GM12892 (cell line): ENCODE measurements at regions not wholly inside any gene's neighbourhood (a gene's known extent, or its start where the extent isn't known, plus 50 kb on each side); places are given as distances from the start of the nearest gene placed in this dataset.

Experiments used
- DNase-seq: peaks from one replicate; pipeline ENCODE4 v3.0.0; 2011; ENCODE audit not compliant: insufficient read length
- FAIRE-seq: peaks from 2 replicates; lab custom pipeline; 2011; peaks lifted over from hg19 to GRCh38; lab: Jason Lieb, UNC
- POLR2A ChIP-seq: IDR thresholded peaks from 2 replicates; pipeline ENCODE4 v1.6.1; 2011; ENCODE audit warnings: low read depth, low read length, control low read depth
- POLR2AphosphoS5 ChIP-seq: IDR thresholded peaks from 2 replicates; pipeline ENCODE4 v1.6.1; 2011; ENCODE audit warnings: low read depth, low read length, control low read depth
- TAF1 ChIP-seq: IDR thresholded peaks from 2 replicates; pipeline ENCODE4 v1.6.1; 2011; ENCODE audit warnings: low read depth, mild to moderate bottlenecking, control low read depth, low read length, borderline replicate concordance

- DNase-seq = no peak
- TF ChIP-seq POLR2A (no peak), POLR2AphosphoS5 (no peak), TAF1 (no peak)
- no peak for FAIRE-seq
Observed at GRCh38 chr2:217505303-217505702, 497.5 kb downstream of the TNS1 start.

DNA sequence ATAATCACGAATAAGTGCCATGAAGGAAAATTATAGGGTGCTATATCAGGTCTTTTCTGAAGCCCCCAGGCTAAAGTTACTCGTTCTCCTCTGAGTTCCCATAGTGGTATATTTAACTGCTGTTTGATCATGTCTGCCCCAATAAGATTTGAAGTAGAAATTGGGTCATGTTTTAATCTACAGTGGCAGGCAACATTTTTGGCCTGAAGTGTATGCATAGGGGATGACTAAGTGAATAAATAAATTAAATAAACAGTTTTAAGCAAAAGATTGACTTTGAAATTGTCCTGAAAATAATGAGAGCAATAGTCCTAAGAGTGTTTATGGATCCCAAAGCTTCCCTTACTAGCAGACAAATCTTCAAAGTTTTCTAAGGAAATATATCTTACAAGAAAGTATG is 500.9 kb downstream of the TNS1 start:
- TF ChIP-seq TAF1 (no peak), POLR2A (no peak), POLR2AphosphoS5 (no peak)
- no peak for FAIRE-seq
- no peak for DNase-seq

GRCh38 chr2:217497843-217498377 is 504.9 kb downstream of the TNS1 start:
- TF ChIP-seq POLR2A (no peak), TAF1 (no peak), POLR2AphosphoS5 (no peak)
- DNase-seq = no peak
- no peak for FAIRE-seq

DNA sequence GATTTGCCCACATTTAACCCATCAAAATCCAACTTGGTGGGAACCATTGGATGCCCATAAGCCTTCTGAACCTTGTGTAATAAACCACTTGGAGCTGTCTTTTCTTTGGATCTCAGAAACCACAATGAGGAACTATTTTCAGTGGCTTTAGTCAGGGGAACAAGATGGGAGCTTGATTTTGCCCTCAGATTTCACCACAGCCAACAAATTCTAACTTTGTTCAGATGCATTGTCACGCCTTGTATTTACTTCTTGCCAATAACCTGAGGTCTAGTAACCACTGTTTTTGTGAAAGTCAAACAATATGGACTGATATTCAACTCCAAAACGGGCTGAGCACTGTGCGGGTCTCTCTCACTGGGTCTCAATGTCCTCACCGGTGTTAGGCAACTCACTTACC is 508.2 kb downstream of the TNS1 start:
- TF ChIP-seq POLR2AphosphoS5 (no peak), TAF1 (no peak), POLR2A (no peak)
- no peak for FAIRE-seq
- no peak for DNase-seq

GRCh38 chr2:217491271-217491670 is 511.5 kb downstream of the TNS1 start:
- no peak for FAIRE-seq

GRCh38 chr2:217489145-217489960 is 513.4 kb downstream of the TNS1 start:
- TF ChIP-seq POLR2A (no peak), TAF1 (no peak), POLR2AphosphoS5 (no peak)
- FAIRE-seq = no peak
- DNase-seq = no peak

More at GRCh38 chr2:217491271-217491670, 511.5 kb downstream of the TNS1 start:
- no peak for TF ChIP-seq POLR2AphosphoS5
- TF ChIP-seq TAF1 = no peak
- no peak for TF ChIP-seq POLR2A
- DNase-seq = no peak

DNA sequence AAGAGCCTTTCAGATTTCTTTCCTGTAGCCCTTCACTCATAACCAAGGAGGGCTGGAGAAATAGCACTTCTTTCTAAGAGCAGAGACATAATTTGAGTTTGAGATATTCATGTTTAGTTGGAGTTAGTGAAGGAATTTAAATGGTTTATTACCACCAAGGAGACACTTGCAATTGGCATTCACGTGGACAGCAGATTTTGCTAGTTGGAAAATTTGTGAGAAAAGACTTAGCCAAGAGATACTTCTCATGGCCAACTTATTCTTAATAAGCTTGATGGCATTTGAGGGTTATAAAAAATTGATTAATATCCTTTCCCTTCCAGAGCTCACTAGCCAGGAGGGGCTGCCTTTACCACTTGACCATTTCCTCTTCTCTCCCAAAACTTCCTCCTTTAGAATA is 518.7 kb downstream of the TNS1 start:
- TF ChIP-seq POLR2AphosphoS5 = no peak
- no peak for TF ChIP-seq POLR2A
- no peak for TF ChIP-seq TAF1

GRCh38 chr2:217482056-217482710 is 520.6 kb downstream of the TNS1 start:
- TF ChIP-seq TAF1 (no peak), POLR2AphosphoS5 (no peak), POLR2A (no peak)
- DNase-seq (no peak), FAIRE-seq (no peak)

More for the DNA sequence above, 518.7 kb downstream of the TNS1 start:
- DNase-seq = no peak
- no peak for FAIRE-seq

DNA sequence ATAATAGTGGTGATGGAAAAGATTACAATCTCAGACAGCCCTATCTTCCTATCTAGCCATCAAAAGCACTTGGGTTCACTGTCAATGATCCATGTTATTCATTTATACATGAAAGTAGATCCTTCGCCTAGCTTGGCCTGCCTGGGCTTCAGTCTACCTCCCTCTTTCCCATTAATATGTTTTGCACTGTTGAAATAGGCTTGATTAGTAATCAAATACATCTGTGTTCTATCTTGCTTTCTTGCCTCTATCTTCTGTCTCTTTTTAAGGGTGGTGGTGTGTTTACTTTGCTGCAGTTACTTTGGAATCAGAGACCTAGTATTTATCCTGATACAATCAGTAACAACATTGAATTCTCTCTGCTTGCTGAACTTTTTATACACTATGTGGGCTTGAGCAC is 521.2 kb downstream of the TNS1 start:
- FAIRE-seq = no peak
- no peak for TF ChIP-seq POLR2AphosphoS5
- TF ChIP-seq TAF1 = no peak
- TF ChIP-seq POLR2A = no peak
- no peak for DNase-seq

DNA sequence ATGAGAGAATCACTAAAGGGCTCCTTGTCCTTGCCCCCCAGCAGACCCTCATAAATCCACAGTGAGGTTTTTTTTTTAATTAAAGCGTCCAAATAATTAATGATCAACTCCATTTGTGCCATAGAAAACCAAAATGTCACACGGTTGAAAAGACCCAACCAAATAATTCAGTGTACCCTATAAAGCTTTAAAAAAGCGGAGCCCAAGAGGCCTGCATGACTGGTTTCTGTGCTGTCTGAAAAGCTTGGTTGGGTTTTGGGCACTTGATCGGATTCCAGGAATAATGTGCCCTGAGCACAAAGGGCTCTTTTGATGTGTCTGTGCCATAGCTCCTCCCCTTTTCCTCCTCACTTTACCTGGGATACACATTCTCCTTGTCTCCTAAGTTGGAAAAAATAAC is 523.2 kb downstream of the TNS1 start:
- TF ChIP-seq TAF1 (no peak), POLR2A (no peak), POLR2AphosphoS5 (no peak)
- no peak for DNase-seq
- FAIRE-seq = no peak

DNA sequence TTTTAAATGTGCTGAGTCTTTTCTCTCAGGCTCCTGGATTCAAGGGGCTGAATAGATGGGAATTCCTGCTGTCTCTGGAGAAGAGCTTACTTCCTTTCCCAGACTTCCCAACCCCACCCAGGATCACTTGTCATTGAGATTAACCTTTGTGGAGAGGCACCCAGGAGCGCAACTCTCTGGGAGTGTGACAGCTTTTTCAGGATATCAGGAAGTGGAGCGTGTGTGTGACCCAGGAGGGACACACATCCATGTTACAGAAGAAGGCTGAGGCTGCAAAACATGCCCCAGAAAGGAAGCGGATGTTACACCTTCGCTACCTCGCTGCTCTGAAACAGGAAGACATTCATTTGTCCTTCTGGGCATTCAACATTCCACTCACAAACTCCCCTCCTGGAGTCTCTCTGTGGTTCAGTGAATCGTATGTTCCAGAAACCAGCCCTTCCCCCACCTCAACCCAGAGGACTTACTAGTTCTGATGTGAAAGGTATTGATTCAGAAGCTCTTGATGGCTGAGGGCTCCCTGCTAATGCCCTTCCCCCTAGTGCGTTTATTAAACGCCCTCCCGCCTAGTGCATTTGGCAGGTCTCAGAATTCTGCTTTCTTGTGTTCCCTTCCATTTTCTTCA is 523.9 kb downstream of the TNS1 start:
- FAIRE-seq (no peak), DNase-seq (no peak)

More for the DNA sequence above, 523.9 kb downstream of the TNS1 start:
- TF ChIP-seq TAF1 (no peak), POLR2A (no peak), POLR2AphosphoS5 (no peak)
